ENCODE measurements at regions not wholly inside any gene's neighbourhood (a gene's known extent, or its start where the extent isn't known, plus 50 kb on each side); places are given as distances from the start of the nearest gene placed in this dataset.

DNA sequence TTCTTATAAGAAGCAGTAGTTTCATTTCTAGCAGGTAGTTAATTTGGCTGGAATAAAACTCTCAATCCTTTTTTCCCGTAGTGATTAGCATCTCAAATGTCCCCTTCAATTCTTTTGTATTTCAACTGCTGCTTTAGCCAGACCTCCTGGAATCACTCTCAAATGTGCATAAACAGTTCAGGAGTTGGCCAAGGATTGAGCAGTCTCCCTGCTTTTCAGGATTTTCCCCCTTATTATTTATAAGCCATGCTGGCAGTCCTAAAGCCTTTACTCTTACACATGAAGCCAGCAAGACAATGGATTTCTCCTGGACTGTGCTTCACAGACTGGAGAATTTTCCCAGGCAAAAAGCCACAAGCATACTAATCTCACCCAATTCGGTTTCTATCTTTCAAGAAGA lies 950.1 kb downstream of the VRK1 start:
- TF ChIP-seq POLR2AphosphoS5 (IDR thresholded peaks at IDR 0.05; ENCODE audit: low read depth, low read length): no peak
- TF ChIP-seq, protein P1, sequence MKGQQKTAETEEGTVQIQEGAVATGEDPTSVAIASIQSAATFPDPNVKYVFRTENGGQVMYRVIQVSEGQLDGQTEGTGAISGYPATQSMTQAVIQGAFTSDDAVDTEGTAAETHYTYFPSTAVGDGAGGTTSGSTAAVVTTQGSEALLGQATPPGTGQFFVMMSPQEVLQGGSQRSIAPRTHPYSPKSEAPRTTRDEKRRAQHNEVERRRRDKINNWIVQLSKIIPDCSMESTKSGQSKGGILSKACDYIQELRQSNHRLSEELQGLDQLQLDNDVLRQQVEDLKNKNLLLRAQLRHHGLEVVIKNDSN (IDR thresholded peaks at IDR 0.05; ENCODE audit: borderline replicate concordance, low read depth): no peak
- TF ChIP-seq, protein P2, sequence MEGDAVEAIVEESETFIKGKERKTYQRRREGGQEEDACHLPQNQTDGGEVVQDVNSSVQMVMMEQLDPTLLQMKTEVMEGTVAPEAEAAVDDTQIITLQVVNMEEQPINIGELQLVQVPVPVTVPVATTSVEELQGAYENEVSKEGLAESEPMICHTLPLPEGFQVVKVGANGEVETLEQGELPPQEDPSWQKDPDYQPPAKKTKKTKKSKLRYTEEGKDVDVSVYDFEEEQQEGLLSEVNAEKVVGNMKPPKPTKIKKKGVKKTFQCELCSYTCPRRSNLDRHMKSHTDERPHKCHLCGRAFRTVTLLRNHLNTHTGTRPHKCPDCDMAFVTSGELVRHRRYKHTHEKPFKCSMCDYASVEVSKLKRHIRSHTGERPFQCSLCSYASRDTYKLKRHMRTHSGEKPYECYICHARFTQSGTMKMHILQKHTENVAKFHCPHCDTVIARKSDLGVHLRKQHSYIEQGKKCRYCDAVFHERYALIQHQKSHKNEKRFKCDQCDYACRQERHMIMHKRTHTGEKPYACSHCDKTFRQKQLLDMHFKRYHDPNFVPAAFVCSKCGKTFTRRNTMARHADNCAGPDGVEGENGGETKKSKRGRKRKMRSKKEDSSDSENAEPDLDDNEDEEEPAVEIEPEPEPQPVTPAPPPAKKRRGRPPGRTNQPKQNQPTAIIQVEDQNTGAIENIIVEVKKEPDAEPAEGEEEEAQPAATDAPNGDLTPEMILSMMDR (IDR thresholded peaks at IDR 0.05): no peak
- TF ChIP-seq YY1 (IDR thresholded peaks at IDR 0.05; ENCODE audit: low read depth): no peak

Data from SK-N-SH (cell line).